IMR-90 (cell line): ENCODE measurements at regions not wholly inside any gene's neighbourhood (a gene's known extent, or its start where the extent isn't known, plus 50 kb on each side); places are given as distances from the start of the nearest gene placed in this dataset.
"Not testable (repeated sequence)": the region's sequence is repeated elsewhere in the genome, so short reads cannot be mapped to it uniquely, and the experiment has no call there.

Experiments used
- ATAC-seq: fragments of 200-7000 bp; cut with Tn5 transposase; 2 replicates; pipeline ENCODE4 v1.9.1; 2020; ENCODE audit warnings: low read depth, mild to moderate bottlenecking, moderate library complexity
- BruUV-seq: library from RNA; stranded (reverse); fragments of 400-500 nt; replicated peaks from 2 replicates; lab custom pipeline; 2021; lab: Mats Ljungman, UMichigan
- CTCF ChIA-PET: fragments of 300-600 bp; formaldehyde crosslinking; extraction: SDS; loops from one replicate; lab custom pipeline; 2021; ENCODE audit warnings: antibody characterized with exemption; lab: Yijun Ruan, JAX
- POLR2A ChIA-PET: fragments of 300-600 bp; sonication (Branson Sonifier 250); formaldehyde crosslinking; loops from one replicate; lab custom pipeline; 2022; ENCODE audit warnings: antibody characterized with exemption; ENCODE audit not compliant: unreplicated experiment; lab: Charles Lee
- DNase-seq: peaks from one replicate; pipeline ENCODE4 v3.0.0; 2013
- H2AFZ ChIP-seq: replicated peaks from 2 replicates; pipeline ENCODE3; 2013; ENCODE audit warnings: low read length, mild to moderate bottlenecking; ENCODE audit not compliant: poor library complexity
- H2AK5ac ChIP-seq: 2 replicates; pipeline ENCODE4 v1.6.1; 2013; ENCODE audit warnings: low read depth, low read length, inconsistent platforms
- H2AK9ac ChIP-seq: replicated peaks from 2 replicates; pipeline ENCODE3; 2013; ENCODE audit warnings: mild to moderate bottlenecking, low read depth, low read length, moderate library complexity; ENCODE audit not compliant: poor library complexity
- H2BK120ac ChIP-seq: 2 replicates; pipeline ENCODE4 v1.6.1; 2013; ENCODE audit warnings: low read depth, low read length, inconsistent platforms
- H2BK15ac ChIP-seq: 3 replicates; pipeline ENCODE4 v1.6.1; 2013; ENCODE audit warnings: low read depth, low read length, inconsistent platforms
- H2BK20ac ChIP-seq: 2 replicates; pipeline ENCODE4 v1.6.1; 2013; ENCODE audit warnings: low read depth, mild to moderate bottlenecking, inconsistent platforms, low read length, moderate library complexity
- H2BK5ac ChIP-seq: 2 replicates; pipeline ENCODE4 v1.6.1; 2013; ENCODE audit warnings: mild to moderate bottlenecking, low read depth, low read length, inconsistent platforms; ENCODE audit not compliant: poor library complexity, severe bottlenecking
- H3K14ac ChIP-seq: replicated peaks from 2 replicates; pipeline ENCODE4 v1.6.1; 2013; ENCODE audit warnings: low read depth, low read length, inconsistent platforms
- H3K18ac ChIP-seq: 2 replicates; pipeline ENCODE4 v1.6.1; 2013; ENCODE audit warnings: low read depth, low read length, control low read depth
- H3K23ac ChIP-seq: 2 replicates; pipeline ENCODE4 v1.6.1; 2013; ENCODE audit warnings: low read depth, low read length, inconsistent platforms
- H3K27ac ChIP-seq: 2 replicates; pipeline ENCODE4 v1.5.1; 2013; ENCODE audit warnings: mild to moderate bottlenecking, control low read depth, low read length; ENCODE audit not compliant: insufficient read depth
- H3K27me3 ChIP-seq: 2 replicates; pipeline ENCODE4 v1.6.1; 2013; ENCODE audit warnings: low read length; ENCODE audit not compliant: control insufficient read depth, insufficient read depth
- H3K36me3 ChIP-seq: 2 replicates; pipeline ENCODE4 v1.6.1; 2013; ENCODE audit warnings: low read length, mixed read lengths; ENCODE audit not compliant: control insufficient read depth, insufficient read depth
- H3K4ac ChIP-seq: 2 replicates; pipeline ENCODE4 v1.6.1; 2013; ENCODE audit warnings: low read depth, low read length, inconsistent platforms
- H3K4me1 ChIP-seq: 2 replicates; pipeline ENCODE4 v1.6.1; 2013; ENCODE audit warnings: low read length, mixed read lengths; ENCODE audit not compliant: control insufficient read depth, insufficient read depth
- H3K4me2 ChIP-seq: 2 replicates; pipeline ENCODE4 v1.6.1; 2013; ENCODE audit warnings: low read depth, mild to moderate bottlenecking, control low read depth, low read length, moderate library complexity
- H3K4me3 ChIP-seq: 2 replicates; pipeline ENCODE4 v1.5.1; 2013; ENCODE audit warnings: low read depth, mild to moderate bottlenecking, control low read depth, low read length, moderate library complexity; ENCODE audit not compliant: insufficient read depth
- H3K56ac ChIP-seq: 2 replicates; pipeline ENCODE4 v1.6.1; 2013; ENCODE audit warnings: low read length, inconsistent platforms; ENCODE audit not compliant: insufficient read depth; ENCODE audit errors: extremely low read depth
- H3K79me1 ChIP-seq, 2 experiments: 2 replicates each; pipeline ENCODE4 v1.6.1; 2013; ENCODE audit warnings: low read length in 2 of 2, inconsistent platforms in 1 of 2, low read depth in 1 of 2
- H3K9ac ChIP-seq: 2 replicates; pipeline ENCODE4 v1.6.1; 2013; ENCODE audit warnings: low read depth, low read length, control low read depth
- H3K9me1 ChIP-seq: 2 replicates; pipeline ENCODE4 v1.6.1; 2013; ENCODE audit warnings: low read length, inconsistent platforms; ENCODE audit not compliant: insufficient read depth
- H3K9me3 ChIP-seq: 2 replicates; pipeline ENCODE4 v1.6.1; 2013; ENCODE audit warnings: low read length; ENCODE audit not compliant: control insufficient read depth, insufficient read depth
- H4K20me1 ChIP-seq: 2 replicates; pipeline ENCODE4 v1.6.1; 2013; ENCODE audit warnings: low read length, inconsistent platforms; ENCODE audit not compliant: insufficient read depth
- H4K5ac ChIP-seq: 2 replicates; pipeline ENCODE4 v1.6.1; 2013; ENCODE audit warnings: mild to moderate bottlenecking, low read depth, low read length, control low read depth
- H4K8ac ChIP-seq, 2 experiments: 2 replicates each; pipeline ENCODE4 v1.6.1; 2013; ENCODE audit warnings: low read depth in 2 of 2, low read length in 2 of 2, control low read depth in 1 of 2, inconsistent platforms in 1 of 2
- H4K91ac ChIP-seq: 2 replicates; pipeline ENCODE4 v1.6.1; 2013; ENCODE audit warnings: low read depth, low read length, inconsistent platforms; ENCODE audit not compliant: insufficient read depth
- USF2 ChIP-seq: fragments of 150-350 bp; IDR thresholded peaks from 2 replicates; pipeline ENCODE4 v1.6.1; 2017; ENCODE audit warnings: mild to moderate bottlenecking, antibody characterized with exemption, low read length, low read depth
- WGBS, 2 experiments: methylation state at CpG; one replicate each; pipeline versions ENCODE4 v1.1.5 to v1.1.7; 2013; ENCODE audit warnings: missing lambda C conversion rate in 2 of 2; ENCODE audit not compliant: insufficient read length in 1 of 2; ENCODE audit errors: extremely low coverage in 2 of 2; 5-methylcytosine and 5-hydroxymethylcytosine counted together
- dilution Hi-C: fragments of 300-500 bp; cut with HindIII; formaldehyde crosslinking; loops from one replicate; pipeline ENCODE4 v1.14.3; 2018; ENCODE audit warnings: low sequenced_read_pairs; ENCODE audit not compliant: unreplicated experiment
- in situ Hi-C: fragments of 300-500 bp; cut with MboI; formaldehyde crosslinking; loops from 3 replicates; pipeline ENCODE4 v1.14.3; 2019; ENCODE audit warnings: low sequenced_read_pairs, inconsistent platforms, mixed read lengths
- intact Hi-C: fragments of 100-400 bp; cut with micrococcal nuclease; formaldehyde crosslinking; loops from 2 replicates; pipeline ENCODE4 v1.10.0; 2022

DNA sequence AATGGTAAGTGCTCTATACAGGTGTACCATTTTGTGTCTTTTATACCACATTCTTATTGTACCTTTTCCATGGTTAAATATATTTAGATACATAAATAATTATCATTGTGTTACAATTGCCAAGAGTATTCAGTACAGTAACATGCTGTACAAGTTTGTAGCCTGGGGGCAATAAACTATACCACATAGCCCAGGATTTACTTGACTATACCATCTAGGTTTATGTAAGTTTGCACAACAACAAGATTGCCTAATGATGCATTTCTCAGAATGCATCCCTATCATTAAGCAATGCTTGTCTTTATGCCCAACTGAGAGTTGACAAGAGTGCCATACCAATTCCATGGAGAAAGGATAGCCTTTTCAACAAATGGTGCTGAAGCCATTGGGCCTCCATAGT is 136.7 kb upstream of the PJA2 start:
- TF ChIP-seq USF2: no peak

DNA sequence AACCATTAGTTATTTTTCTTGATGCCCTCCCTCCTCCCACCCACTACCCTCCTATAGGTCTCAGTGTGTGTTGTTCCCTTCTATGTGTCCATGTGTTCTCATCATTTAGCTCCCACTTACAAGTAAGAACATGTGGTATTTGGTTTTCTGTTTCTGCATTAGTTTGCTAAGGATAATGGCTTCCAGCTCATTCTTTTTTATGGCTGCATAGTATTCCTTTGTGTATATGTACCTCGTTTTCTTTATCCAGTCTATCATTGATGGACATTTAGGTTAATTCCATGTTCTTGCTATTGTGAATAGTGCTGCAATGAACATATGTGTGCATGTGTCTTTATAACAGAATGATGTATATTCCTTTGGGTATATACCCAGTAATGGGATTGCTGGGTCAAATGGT is 135.1 kb upstream of the PJA2 start:
- H2BK20ac ChIP-seq, H4K91ac ChIP-seq, dilution Hi-C loops, H3K4me2 ChIP-seq, H4K5ac ChIP-seq, H3K36me3 ChIP-seq, H2AK5ac ChIP-seq, H3K27me3 ChIP-seq, BruUV-seq, H3K79me1 ChIP-seq, H3K4ac ChIP-seq, H3K9me1 ChIP-seq, intact Hi-C loops, H3K23ac ChIP-seq, H3K18ac ChIP-seq, H2AK9ac ChIP-seq, H3K9ac ChIP-seq, H3K14ac ChIP-seq, in situ Hi-C loops, H4K20me1 ChIP-seq, H2BK5ac ChIP-seq, H3K9me3 ChIP-seq, POLR2A ChIA-PET, H2AFZ ChIP-seq, H3K4me1 ChIP-seq, H4K8ac ChIP-seq, H3K56ac ChIP-seq, H2BK120ac ChIP-seq, DNase-seq, H2BK15ac ChIP-seq, H3K27ac ChIP-seq, H3K4me3 ChIP-seq, ATAC-seq: not testable (repeated sequence)
- no CpG with 5 or more reads among the region's 1 CpG for WGBS, 2 experiments
- CTCF ChIA-PET: interaction anchor here (0.8 kb wide), 1 partner anchor 68 kb away, joined by 3 read pairs; no protein-coding TSS in a partner anchor

More for the DNA sequence above, 136.7 kb upstream of the PJA2 start:
- Histone ChIP-seq H3K18ac (no peak overlapping the region), H4K91ac (no peak overlapping the region), H2BK20ac (no peak overlapping the region), H3K9ac (no peak overlapping the region), H4K20me1 (no peaks in the 10 kb centered on the region), H3K27ac (no peak overlapping the region), H3K4me1 (no peaks in the 10 kb centered on the region), H3K9me3 (no peaks in the 10 kb centered on the region), H4K5ac (no peak overlapping the region), H2BK15ac (no peak overlapping the region), H3K79me1 (no peaks in the 10 kb centered on the region), H2AFZ (no peak overlapping the region), H3K4me2 (no peak overlapping the region), H3K23ac (no peak overlapping the region), H3K56ac (no peak overlapping the region), H2AK9ac (no peak overlapping the region), H2BK120ac (no peak overlapping the region), H3K14ac (no peak overlapping the region), H4K8ac (no peak overlapping the region), H2AK5ac (no peak overlapping the region), H3K27me3 (no peaks in the 10 kb centered on the region), H3K9me1 (no peaks in the 10 kb centered on the region), H2BK5ac (no peak overlapping the region), H3K4ac (no peak overlapping the region), H3K36me3 (no peaks in the 10 kb centered on the region), H3K4me3 (no peak overlapping the region)
- POLR2A ChIA-PET: no interaction called here
- in situ Hi-C loops: no loop called here
- no peak for DNase-seq
- BruUV-seq: no TSS peak
- dilution Hi-C loops: no loop called here
- ATAC-seq: no peak
- intact Hi-C loops: no loop called here
- CTCF ChIA-PET: no interaction called here
